ENCODE measurements at regions not wholly inside any gene's neighbourhood (a gene's known extent, or its start where the extent isn't known, plus 50 kb on each side); places are given as distances from the start of the nearest gene placed in this dataset.

DNA sequence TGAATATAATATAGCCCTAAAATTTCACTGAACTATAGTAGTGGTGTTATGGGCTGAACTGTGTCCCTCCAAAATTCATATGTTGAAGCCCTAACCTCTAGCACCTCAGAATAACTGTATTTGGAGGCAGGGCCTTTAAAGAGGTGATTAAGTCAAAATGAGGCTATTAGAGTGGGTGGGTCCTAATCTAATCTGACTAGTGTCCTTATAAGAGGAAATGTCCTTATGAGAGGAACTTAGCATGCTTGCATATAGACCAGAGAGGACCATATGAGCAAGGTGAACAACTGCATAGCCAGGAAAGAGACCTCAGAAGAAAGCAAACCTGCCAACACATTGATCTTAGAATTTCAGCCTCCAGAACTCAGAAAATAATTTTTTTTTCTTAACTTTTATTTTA lies 238.4 kb downstream of the ZEB2 start:
- DNase-seq (ENCODE audit: low spot score) = no peak

DNA sequence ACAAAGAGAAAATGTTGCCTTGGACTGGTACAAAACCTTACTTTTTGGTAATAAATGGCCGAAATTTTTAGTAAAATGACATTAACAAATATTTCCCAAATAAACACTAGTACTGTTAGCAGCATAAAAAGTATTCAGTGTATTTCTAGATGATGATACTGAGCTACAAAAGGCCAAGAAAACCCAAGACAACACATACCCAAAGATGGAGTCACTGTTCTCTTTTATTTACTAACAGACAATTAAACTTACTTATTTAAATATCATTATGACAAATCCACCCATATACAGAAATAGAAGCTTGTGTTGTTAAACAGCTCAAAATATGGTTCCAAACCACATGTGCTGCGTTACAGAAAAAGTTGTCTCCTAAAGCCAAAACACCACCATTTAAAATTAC lies 239.9 kb downstream of the ZEB2 start:
- DNase-seq (ENCODE audit: low spot score) = no peak

DNA sequence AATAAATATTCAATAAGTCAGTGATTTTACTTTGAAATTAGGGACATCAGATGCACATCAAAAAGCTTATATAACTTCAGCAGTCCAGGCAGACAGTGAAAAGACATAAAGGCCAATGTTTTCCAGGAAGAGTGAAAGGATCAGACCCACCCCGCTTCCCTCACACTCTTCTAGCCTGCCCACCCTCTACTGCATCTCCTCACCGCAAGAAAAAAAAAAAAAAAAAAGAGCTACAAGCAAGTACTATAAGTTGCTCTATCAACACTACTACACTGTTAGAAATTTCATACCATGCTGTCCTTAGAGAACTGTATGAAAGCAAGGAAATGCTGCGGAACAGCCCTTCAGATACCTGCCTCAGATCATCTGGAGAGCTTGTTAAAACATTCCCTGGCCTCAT lies 240.8 kb downstream of the ZEB2 start:
- no peak for DNase-seq (ENCODE audit: low spot score)

DNA sequence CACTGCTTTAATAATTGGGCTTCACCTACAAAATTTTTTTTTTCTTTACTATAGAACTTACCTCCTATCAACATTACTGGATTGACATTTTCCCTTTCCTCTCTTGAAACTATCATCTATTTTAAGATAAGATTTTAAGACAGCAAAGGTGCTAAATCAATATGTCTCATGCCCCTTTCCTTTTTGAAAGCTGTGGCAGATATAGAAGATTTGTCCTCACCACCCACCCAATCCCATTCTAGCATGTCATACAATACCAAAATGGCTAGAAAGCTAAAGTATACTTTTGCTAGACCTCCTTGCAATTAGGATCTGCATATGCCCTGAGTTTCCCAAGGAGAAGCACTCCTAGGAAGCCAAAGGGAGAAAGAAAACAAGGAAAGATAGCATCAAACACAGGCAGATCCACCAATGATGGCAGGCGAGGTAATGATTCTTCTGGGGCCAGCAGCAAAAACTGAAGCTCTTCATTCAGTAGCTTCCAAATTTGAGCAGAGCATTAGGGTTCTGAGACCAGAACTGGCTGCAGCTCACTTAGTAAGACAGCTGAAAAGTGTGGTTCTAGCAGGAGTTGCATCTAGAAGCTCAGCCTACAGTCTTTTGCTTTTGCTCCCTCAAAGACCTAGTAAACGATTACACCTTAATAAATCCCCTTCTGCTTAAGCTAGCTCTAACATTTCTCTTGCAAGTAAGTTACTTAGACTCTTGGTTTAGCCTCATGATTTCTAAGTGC lies 242.1 kb downstream of the ZEB2 start:
- no peak for DNase-seq (ENCODE audit: low spot score)

DNA sequence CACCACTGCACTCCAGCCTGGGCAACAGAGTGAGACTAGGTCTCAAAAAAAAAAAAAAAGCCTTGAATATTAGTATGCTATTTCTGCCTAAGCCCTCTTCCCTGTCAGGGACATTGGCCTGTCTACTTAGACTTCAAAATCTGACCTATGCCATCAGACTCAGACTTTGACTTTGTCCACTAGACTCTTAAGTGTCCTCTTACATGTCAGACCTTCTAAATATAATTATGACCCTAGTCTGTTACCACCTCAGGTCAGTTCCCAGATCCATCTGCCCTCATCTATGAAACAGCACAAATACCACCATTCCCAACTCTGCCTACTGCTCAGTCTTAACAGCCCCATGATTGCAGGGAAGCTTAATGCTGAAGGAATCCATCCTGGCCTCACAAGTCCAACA lies 244.6 kb downstream of the ZEB2 start:
- DNase-seq (ENCODE audit: low spot score) = no peak

DNA sequence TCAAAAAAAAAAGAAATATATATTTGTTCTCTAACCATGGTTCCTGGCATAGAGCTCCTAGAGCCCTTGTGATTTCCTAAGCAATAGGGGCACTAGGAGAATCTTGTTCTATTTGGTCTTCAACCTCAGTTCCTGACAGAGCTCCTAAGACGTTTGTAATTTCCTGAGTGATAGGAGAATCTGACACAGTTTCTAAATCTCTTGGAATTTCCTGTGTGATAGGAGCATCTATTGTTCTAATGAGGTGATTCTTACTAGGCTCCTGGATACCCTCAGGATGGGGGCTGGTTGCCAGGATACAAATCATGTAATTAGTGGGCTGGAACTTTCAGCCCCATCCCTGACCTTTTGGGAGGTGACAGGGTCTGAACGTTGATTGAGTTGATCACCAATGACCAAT lies 245.8 kb downstream of the ZEB2 start:
- DNase-seq (ENCODE audit: low spot score) = no peak

DNA sequence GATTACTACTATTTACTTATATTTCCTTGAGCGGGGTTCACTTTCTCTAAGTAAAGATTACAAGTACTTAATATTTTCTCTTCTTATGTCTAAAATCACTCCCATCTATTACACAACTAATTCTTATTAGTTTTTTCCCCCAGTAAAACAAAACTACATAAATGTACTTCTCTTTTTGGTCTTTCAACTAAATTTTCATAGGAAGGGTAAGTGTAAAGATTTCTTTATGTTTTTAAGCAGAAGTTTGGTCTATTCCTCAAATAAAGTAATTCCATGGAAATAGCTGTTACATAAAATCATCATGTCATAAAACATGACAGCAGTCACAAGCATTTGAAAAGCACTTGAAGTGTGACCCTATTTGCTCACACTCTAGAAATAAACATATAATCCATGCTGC lies 249.0 kb downstream of the ZEB2 start:
- no peak for DNase-seq (ENCODE audit: low spot score)

DNA sequence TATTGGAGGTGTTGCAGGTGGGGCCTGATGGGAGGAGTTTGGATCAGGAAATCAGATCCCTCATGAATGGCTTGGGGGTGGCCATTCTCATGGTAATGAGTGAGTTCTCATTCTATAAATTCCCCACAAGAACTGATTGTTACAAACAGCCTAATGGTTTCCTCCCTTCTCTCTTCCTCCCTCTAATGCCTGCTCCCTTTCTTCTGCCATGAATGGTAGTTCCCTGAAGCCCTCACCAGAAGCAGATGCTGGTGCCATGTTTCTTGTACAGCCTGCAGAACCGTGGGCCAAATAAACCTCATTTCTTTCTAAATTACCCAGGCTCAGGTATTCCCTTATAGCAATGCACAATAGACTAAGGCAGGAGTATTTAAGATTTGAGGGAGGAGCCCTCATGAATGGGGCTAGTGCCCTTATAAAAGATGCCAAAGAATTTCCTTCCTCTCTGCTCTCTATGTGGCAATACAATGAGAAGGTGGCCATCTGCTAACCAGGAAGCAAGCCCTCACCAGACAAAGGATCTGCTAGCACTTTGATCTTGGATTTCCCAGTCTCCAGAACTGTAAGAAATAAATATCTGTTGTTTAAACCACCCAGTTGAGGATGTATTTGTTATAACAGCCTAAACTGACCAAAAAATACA lies 251.8 kb downstream of the ZEB2 start:
- DNase-seq (ENCODE audit: low spot score) = no peak

DNA sequence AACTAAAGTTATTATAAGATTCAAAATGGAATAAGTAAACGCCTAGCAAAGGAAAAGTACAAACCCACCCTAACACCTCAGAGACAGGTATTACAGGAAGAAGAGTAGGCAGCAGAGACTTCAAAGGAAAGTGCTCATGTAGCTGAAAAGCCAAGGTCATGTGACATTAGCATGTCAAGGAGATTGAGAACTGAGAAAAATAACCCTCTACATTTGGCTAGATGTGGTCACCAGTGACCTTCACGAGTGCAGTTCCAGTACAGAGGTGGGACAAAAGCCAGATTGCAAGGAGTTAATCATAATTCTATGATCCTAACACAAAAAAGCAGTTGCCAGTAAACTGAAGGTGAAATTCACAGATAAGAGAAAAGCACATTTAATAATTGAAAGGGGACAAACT lies 252.7 kb downstream of the ZEB2 start:
- no peak for DNase-seq (ENCODE audit: low spot score)

DNA sequence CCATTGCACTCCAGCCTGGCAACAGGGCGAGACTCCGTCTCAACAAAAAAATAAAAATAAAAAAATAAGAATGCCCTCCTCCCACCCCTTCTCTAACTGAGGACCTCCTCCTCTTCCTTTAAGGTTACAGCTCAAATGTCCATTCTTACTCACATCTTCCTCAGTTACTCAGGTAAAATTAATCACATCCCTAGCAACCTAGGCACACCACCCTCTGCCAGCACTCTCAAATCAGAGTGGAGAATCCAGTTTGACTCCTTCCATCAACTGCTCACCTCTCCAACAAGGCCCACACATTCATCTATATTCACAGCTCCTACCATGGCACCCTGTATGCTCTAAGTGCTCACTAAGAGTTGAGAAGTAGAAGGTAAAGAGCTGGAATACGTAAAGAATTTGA lies 254.3 kb downstream of the ZEB2 start:
- no peak for DNase-seq (ENCODE audit: low spot score)

DNA sequence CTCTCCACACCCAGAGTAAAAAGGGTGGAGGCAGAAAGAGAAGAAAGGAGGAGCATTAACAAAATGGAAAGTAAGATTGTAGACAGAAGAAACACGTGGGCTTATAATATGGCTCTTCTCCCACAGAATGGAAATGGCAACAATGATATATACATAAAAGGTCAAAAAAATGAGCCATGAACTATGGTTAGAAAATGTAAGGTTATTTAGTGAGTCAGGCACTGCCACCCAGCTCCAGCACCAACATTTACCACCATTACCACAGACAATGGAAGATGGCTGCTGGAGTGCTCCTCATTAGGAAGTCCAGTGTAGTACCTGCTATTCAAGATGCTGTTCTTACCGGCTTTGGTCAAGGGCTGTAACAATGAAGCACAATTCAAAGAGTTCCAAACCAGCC lies 258.0 kb downstream of the ZEB2 start:
- DNase-seq (ENCODE audit: low spot score) = no peak

DNA sequence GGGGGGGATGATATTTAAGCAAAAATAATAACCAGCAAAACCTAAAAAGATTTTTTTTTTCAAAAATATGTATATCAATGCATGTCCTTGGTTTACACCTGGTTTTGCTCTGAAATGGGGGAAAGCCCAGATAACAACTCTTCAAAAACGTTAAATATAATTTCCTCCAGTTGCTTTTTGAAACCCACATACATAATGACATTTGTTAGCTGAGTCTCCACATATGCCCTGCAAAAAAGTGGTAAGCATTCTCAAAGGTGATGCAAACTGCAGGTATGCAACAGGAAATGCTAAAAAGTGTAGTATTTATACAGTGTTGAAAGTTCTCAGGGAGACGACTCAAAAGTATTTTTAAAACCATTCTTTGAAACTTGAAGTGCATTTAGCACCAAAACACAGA lies 258.6 kb downstream of the ZEB2 start:
- no peak for DNase-seq (ENCODE audit: low spot score)

DNA sequence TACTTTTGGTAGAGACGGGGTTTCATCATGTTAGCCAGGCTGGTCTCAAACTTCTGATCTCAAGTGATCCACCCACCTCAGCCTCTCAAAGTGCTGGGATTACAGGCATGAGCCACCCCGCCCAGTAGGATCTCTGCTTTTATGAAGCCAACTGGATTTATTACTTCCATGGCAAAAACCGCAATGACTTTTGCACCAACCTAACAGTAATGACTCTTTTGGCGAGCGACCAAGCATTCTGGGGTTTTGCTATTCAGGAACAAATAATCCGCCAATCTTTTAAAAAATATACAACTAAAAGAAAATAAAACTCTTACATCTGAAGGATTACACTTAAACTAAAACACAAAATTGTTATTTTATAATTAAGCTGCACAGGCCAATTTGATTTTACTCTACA lies 260.6 kb downstream of the ZEB2 start:
- DNase-seq (ENCODE audit: low spot score) = no peak

DNA sequence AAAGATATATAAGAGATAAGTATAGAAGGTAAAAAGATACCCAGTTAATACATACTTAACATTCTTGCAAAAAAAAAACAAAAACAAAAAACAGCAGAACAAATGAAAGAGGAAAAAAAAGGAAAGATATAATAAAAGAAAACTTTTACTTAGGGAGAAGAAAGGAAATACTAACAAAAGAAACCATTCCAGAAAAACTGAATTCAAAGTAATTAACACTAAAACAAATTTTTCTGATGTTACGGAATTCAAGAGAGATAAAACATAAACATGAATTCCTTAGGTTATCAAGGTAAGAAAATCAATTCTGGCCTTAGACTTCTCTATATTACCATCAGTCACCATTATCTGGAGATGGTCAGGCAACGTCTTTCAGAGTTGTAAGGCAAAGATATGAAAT lies 261.8 kb downstream of the ZEB2 start:
- no peak for DNase-seq (ENCODE audit: low spot score)

DNA sequence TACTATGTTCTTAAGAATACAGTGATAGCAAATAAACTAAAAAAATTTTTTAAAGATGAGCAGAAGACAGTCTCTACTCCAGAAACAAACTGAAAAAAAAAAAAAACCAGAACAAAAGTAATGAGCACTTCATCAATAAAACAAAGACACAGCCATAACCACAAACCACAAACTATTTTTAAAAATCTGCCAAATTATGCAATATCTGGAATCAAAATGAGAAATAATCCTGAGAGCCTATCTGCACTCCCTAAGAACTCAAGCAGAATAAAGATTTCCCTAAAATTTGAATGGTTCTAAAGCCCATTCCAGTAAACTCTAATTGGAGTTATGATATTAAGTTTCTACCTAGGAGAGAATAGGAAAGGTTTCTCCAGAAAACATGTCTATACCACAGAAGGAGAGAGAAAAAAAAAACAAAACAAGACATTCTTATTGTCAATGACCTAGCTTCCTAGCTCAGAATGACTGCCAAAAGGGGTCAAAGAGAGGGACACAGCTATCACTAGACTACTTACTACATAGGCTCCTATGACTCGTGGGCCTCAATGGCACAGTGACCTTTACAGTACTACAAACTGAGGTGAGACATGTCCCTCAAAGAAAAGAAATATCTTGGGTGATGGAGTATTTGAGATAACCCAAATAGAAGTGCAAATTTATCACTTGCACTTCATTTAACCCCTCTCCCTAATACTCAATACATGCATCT lies 262.8 kb downstream of the ZEB2 start:
- no peak for DNase-seq (ENCODE audit: low spot score)

DNA sequence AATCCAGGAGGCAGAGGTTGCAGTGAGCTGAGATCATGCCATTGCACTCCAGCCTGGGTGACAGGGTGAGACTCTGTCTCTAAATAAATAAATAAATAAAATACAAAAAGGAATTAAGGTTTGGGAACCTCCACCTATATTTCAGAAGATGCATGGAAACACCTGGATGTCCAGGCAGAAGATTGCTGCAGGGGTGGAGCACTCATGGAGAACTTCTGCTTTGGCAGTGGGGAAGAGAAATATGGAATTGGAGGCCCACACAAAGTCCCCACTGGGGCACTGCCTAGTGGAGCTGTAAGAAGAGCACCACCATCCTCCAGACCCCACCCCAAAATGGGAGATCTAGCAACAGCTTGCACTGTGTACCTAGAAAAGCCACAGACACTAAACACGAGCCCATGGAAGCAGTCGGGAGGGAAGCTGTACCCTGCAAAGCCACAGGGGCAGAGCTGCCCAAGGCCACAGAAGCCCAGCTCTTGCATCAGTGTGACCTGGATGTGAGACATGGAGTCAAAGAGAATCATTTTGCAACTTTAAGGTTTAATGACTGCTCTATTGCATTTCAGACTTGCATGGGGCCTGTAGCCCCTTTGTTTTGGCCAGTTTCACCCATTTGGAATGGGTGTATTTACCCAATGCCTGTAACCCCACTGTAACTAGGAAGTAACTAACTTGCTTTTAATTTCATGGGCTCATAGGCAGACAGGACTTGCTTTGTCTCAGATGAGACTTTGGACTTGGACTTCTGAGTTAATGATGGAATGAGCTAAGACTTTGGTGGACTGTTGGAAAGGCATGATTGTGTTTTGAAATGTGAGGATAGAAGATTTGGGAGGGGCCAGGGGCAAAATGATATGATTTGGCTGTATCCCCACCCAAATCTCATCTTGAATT lies 265.3 kb downstream of the ZEB2 start:
- no peak for DNase-seq (ENCODE audit: low spot score)

DNA sequence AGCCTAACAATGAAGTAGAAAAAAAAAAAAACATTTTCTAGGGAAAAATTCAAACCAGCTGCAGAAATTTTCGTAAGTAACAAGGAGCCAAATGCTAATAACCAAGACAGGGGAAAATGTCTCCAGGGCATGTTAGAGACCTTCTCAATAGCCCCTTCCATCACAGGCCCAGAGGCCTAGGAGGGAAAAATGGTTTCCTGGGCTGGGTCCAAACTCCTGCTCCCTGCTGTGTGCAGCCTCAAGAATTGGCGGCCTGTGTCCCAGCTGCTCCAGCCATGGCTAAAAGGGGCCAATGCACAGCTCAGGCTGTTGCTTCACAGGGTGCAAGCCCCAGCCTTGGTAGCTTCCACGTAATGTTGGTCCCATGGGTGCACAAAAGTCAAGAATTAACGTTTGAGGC lies 266.2 kb downstream of the ZEB2 start:
- DNase-seq (ENCODE audit: low spot score) = no peak

DNA sequence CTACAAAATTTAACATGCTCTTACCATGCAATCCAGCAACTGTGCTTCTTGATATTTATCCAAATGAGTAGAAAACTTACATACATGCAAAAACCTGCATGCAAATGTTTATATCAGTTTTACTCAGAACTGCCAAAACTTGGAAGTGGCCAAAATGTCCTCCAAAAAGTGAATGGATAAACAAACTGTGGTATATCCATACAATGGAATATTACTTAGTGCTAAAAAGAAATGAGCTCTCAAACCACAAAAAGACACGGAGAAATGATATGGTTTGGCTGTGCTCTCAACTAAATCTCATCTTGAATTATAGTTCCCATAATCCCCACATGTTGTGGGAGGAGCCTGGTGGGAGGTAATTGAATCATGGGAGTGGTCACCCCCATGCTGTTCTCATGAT lies 267.2 kb downstream of the ZEB2 start:
- DNase-seq (ENCODE audit: low spot score) = no peak

DNA sequence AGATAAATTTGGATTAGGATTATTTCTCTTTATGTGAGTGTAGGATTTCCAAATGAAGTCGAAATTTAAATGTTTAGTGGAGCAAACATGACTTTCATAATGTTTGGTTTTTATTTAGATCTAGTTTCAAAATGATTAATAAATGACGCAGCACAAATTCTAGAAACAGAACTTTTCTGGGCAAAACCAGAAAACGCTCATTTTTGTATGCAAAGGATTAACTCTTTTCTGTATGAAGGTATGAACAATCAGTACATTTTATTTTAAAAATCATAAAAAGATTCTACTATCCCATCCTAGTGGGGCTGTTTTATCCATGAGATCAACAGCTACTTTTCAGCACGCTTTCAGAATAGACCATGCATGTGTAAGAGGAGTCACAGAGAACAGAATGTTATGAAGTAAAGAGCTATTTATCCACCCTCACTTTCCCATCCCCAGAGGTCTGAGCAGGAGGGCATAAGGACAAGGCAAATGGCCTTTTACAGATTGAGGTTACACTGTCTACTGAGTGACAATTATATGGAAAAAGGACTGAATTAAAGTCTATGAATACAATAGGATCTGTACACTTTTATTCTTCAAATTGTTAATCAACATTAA lies 270.8 kb downstream of the ZEB2 start:
- no peak for DNase-seq (ENCODE audit: low spot score)

DNA sequence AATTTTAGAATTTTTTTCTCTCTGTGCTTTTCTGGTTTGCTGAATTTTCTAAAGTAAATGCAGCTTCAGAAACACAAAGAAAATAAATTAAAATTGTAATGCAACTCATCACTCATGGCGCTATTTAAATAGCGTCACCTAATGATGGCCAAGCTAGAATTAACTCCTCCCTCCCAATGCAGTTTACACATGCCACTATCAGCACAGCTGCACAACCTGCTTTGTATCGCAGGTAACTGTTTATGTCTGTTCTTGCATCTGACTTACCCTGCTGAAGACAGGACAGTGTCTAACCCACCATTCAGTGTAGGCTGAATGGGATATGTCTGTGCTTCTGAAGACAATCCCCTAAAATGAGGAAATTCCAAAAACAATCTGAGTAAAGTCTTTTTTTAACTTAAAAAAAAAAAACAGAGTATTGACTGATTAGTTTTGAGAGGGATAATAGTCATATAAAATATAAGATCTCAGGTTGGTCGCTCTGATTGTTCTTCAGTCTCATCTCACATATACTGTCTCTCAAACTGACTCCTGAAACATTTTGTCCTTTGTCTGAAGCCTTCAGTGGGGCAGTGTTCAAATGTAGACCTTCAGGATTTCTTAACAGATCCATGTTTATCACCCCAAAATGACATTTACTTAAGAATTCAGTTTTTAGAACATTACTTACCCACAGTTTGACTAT lies 271.4 kb downstream of the ZEB2 start:
- no peak for DNase-seq (ENCODE audit: low spot score)

DNA sequence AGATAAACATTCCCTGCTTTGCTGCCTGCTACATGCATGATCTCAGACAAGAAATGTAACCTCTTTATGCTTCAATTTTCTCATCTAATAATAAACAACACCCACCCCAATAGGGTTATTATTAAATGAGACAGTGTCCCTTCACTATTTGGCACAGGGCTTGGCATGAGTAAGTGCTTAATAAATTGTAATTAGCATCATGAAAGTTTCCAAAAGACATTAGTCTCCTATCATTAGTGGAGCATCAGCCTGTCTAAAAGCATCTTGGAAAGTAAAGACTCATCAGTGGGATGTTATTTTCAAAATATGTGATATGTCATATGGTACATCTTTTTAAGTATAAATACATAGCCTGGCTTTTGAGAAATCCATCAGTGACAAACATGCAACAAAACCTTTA lies 275.0 kb downstream of the ZEB2 start:
- no peak for DNase-seq (ENCODE audit: low spot score)

DNA sequence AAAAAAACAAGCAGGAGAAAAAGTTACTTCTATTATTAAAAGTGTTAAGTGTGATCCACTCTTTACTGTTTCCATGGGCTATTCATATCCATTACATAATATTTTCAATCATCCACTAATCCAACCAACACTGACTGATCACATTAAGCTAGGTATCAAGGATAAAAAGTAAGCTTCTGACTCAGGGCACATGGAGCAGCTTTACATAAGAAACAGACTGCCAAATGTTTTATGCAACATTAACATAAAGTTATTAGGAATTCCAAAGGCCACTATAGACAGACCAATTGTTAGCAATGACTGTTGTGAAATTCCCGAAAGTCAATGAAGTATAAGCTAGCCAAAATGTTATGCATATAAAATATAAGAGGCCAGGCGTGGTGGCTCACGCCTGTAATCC lies 277.6 kb downstream of the ZEB2 start:
- no peak for DNase-seq (ENCODE audit: low spot score)
